ENCODE measurements at regions not wholly inside any gene's neighbourhood (a gene's known extent, or its start where the extent isn't known, plus 50 kb on each side); places are given as distances from the start of the nearest gene placed in this dataset.

- DNase-seq (ENCODE audit: low spot score): no peak
- no peak overlapping the region for H3K4me3 ChIP-seq
- H3K27ac ChIP-seq: no peak overlapping the region
- no peaks in the 10 kb centered on the region for H3K36me3 ChIP-seq
- H3K27me3 ChIP-seq (replicated peaks; ENCODE audit: insufficient read depth): no peaks in the 10 kb centered on the region
- H3K4me1 ChIP-seq (ENCODE audit: control insufficient read depth in 1 of 2, low read depth in 2 of 2): no peaks in the 10 kb centered on the region
- no peak for ATAC-seq (ENCODE audit: insufficient number of reproducible peaks, low FRiP score, low read depth)
- TF ChIP-seq, protein P1, sequence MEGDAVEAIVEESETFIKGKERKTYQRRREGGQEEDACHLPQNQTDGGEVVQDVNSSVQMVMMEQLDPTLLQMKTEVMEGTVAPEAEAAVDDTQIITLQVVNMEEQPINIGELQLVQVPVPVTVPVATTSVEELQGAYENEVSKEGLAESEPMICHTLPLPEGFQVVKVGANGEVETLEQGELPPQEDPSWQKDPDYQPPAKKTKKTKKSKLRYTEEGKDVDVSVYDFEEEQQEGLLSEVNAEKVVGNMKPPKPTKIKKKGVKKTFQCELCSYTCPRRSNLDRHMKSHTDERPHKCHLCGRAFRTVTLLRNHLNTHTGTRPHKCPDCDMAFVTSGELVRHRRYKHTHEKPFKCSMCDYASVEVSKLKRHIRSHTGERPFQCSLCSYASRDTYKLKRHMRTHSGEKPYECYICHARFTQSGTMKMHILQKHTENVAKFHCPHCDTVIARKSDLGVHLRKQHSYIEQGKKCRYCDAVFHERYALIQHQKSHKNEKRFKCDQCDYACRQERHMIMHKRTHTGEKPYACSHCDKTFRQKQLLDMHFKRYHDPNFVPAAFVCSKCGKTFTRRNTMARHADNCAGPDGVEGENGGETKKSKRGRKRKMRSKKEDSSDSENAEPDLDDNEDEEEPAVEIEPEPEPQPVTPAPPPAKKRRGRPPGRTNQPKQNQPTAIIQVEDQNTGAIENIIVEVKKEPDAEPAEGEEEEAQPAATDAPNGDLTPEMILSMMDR (IDR thresholded peaks at IDR 0.05): no peak
- H3K9me3 ChIP-seq: no peaks in the 10 kb centered on the region
Measured at GRCh38 chr2:7346336-7346735, 429.1 kb downstream of the RNF144A start.

GRCh38 chr2:7348761-7349160 is 431.5 kb downstream of the RNF144A start:
- ATAC-seq (ENCODE audit: insufficient number of reproducible peaks, low FRiP score, low read depth) (no peak), DNase-seq (ENCODE audit: low spot score) (no peak)
- no peak overlapping the region for H3K27ac ChIP-seq
- no peaks in the 10 kb centered on the region for H3K4me1 ChIP-seq (ENCODE audit: control insufficient read depth in 1 of 2, low read depth in 2 of 2)
- no peaks in the 10 kb centered on the region for H3K36me3 ChIP-seq
- no peaks in the 10 kb centered on the region for H3K9me3 ChIP-seq
- TF ChIP-seq, protein P1 (IDR thresholded peaks at IDR 0.05): no peak
- no peaks in the 10 kb centered on the region for H3K27me3 ChIP-seq (replicated peaks; ENCODE audit: insufficient read depth)
- no peak overlapping the region for H3K4me3 ChIP-seq

DNA sequence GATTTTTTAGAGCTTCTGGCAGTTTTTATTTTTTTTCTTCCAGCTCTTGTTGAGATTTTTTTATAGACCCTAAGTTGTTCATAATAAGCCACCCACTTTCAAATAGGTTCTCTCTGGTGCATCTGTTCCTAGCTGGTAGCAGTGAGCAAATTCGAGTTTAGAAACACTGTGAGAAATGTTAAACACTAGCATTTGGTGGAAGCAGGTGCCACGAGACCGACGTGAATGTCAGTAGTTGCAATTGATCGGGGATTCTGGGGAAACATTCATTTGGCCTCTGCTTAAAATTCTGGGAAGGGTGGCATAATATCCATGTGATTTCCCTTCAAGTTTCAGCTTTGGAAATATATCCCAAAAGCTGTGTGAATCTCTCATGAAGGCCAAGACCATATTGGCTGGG is 435.0 kb downstream of the RNF144A start:
- Histone ChIP-seq H3K27ac (no peak overlapping the region), H3K9me3 (no peaks in the 10 kb centered on the region), H3K4me1 (ENCODE audit: control insufficient read depth in 1 of 2, low read depth in 2 of 2) (no peaks in the 10 kb centered on the region), H3K4me3 (no peak overlapping the region), H3K36me3 (no peaks in the 10 kb centered on the region), H3K27me3 (replicated peaks; ENCODE audit: insufficient read depth) (no peaks in the 10 kb centered on the region)
- no peak for DNase-seq (ENCODE audit: low spot score)
- TF ChIP-seq, protein P1 (IDR thresholded peaks at IDR 0.05): no peak
- ATAC-seq (ENCODE audit: insufficient number of reproducible peaks, low FRiP score, low read depth): no peak

GRCh38 chr2:7353571-7353970 is 436.4 kb downstream of the RNF144A start:
- no peaks in the 10 kb centered on the region for H3K36me3 ChIP-seq

DNA sequence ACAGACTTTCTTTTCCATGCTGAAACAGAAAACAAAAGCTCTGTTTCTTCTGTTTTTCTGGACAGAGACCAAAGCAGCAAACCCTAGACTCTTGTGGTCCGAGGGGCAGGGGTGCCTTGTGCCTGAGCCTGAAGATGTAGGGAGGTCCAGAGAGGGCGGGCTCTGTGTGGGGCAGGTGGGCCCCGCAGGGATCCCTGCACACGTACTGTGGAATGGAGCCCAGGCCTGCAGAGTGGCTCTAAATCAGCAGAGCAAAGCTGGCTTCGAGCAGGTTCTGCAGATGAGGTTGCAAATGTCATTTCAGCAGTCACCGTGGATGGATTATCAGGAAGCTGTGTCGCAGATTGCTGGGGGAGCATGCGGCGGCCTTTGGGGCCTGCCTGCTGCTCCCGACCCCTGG is 438.6 kb downstream of the RNF144A start:
- ATAC-seq (ENCODE audit: insufficient number of reproducible peaks, low FRiP score, low read depth) (no peak), DNase-seq (ENCODE audit: low spot score) (no peak)
- Histone ChIP-seq H3K36me3 (no peaks in the 10 kb centered on the region), H3K27ac (no peak overlapping the region), H3K9me3 (no peaks in the 10 kb centered on the region), H3K4me1 (ENCODE audit: control insufficient read depth in 1 of 2, low read depth in 2 of 2) (no peaks in the 10 kb centered on the region), H3K27me3 (replicated peaks; ENCODE audit: insufficient read depth) (no peaks in the 10 kb centered on the region), H3K4me3 (no peak overlapping the region)
- TF ChIP-seq, protein P1 (IDR thresholded peaks at IDR 0.05): no peak

More at GRCh38 chr2:7353571-7353970, 436.4 kb downstream of the RNF144A start:
- Histone ChIP-seq H3K27ac (no peak overlapping the region), H3K9me3 (no peaks in the 10 kb centered on the region), H3K27me3 (replicated peaks; ENCODE audit: insufficient read depth) (no peaks in the 10 kb centered on the region), H3K4me1 (ENCODE audit: control insufficient read depth in 1 of 2, low read depth in 2 of 2) (no peaks in the 10 kb centered on the region), H3K4me3 (no peak overlapping the region)
- ATAC-seq (ENCODE audit: insufficient number of reproducible peaks, low FRiP score, low read depth) (no peak), DNase-seq (ENCODE audit: low spot score) (no peak)
- TF ChIP-seq, protein P1 (IDR thresholded peaks at IDR 0.05): no peak

Measured in thoracic aorta (tissue), 2 donors.